Choroid plexus epithelial cell (primary cell): ENCODE measurements at regions not wholly inside any gene's neighbourhood (a gene's known extent, or its start where the extent isn't known, plus 50 kb on each side); places are given as distances from the start of the nearest gene placed in this dataset.

Experiments used
- DNase-seq: peaks from one replicate; pipeline ENCODE4 v3.0.0-alpha.2; 2010; ENCODE audit warnings: low read depth
- H3K4me3 ChIP-seq: 2 replicates; pipeline ENCODE4 v1.5.1; 2011; ENCODE audit warnings: low read depth, mild to moderate bottlenecking, control low read depth, low read length, moderate library complexity
- CTCF ChIP-seq: conservative IDR thresholded peaks from 2 replicates; pipeline ENCODE4 v1.5.1; 2011; ENCODE audit warnings: low read depth, mild to moderate bottlenecking, control low read depth, inconsistent platforms, low read length, moderate library complexity

GRCh38 chr12:13367973-13368372 is 171.4 kb downstream of the EMP1 start:
- no peak for TF ChIP-seq CTCF
- DNase-seq, result no peak
- H3K4me3 ChIP-seq, result no peak overlapping the region

- DNase-seq, result no peak
- no peak overlapping the region for H3K4me3 ChIP-seq
- TF ChIP-seq CTCF, result no peak
These were observed 169.3 kb downstream of the EMP1 start for GRCh38 chr12:13365748-13366366.

GRCh38 chr12:13362260-13362841 is 165.8 kb downstream of the EMP1 start:
- TF ChIP-seq CTCF, result peak; percentile 88
- DNase-seq, result peak; percentile 67
- no peak overlapping the region for H3K4me3 ChIP-seq

- H3K4me3 ChIP-seq, result no peak overlapping the region
- no peak for TF ChIP-seq CTCF
- no peak for DNase-seq
These were observed 163.1 kb downstream of the EMP1 start for GRCh38 chr12:13359636-13360035.

- no peak overlapping the region for H3K4me3 ChIP-seq
- DNase-seq, result no peak
- no peak for TF ChIP-seq CTCF
These were observed 161.9 kb downstream of the EMP1 start for GRCh38 chr12:13358391-13358905.

GRCh38 chr12:13350946-13351345 is 154.4 kb downstream of the EMP1 start:
- no peak for DNase-seq
- TF ChIP-seq CTCF, result no peak
- no peak overlapping the region for H3K4me3 ChIP-seq

- TF ChIP-seq CTCF, result no peak
- no peak for DNase-seq
- no peak overlapping the region for H3K4me3 ChIP-seq
These were observed 153.9 kb downstream of the EMP1 start for GRCh38 chr12:13350381-13350780.
